OCI-LY7 (cell line): ENCODE measurements at regions not wholly inside any gene's neighbourhood (a gene's known extent, or its start where the extent isn't known, plus 50 kb on each side); places are given as distances from the start of the nearest gene placed in this dataset.

Experiments
- BruUV-seq: library from RNA; stranded (reverse); fragments of 400-500 nt; replicated peaks from 2 replicates; lab custom pipeline; 2021; lab: Mats Ljungman, UMichigan
- CTCF ChIA-PET: fragments of 300-600 bp; sonication (Branson Sonifier 250); formaldehyde crosslinking; loops from one replicate; lab custom pipeline; 2022; ENCODE audit warnings: antibody characterized with exemption; ENCODE audit not compliant: unreplicated experiment; lab: Charles Lee
- POLR2A ChIA-PET: fragments of 300-600 bp; sonication (Branson Sonifier 250); formaldehyde crosslinking; loops from one replicate; lab custom pipeline; 2022; ENCODE audit warnings: antibody characterized with exemption; lab: Charles Lee
- DNase-seq: peaks from one replicate; pipeline ENCODE4 v3.0.0-alpha.2; 2015; ENCODE audit warnings: low spot score
- H2AFZ ChIP-seq: fragments of 200-600 bp; sonication (generic), shearing (Covaris generic); 2 replicates; pipeline ENCODE4 v1.6.1; 2014; ENCODE audit warnings: mild to moderate bottlenecking, antibody characterized with exemption, low read length, moderate library complexity
- H3K27ac ChIP-seq: fragments of 200-600 bp; sonication (generic); 2 replicates; pipeline ENCODE4 v1.5.1; 2014; ENCODE audit warnings: mixed run types, low read depth, mild to moderate bottlenecking, moderate library complexity, low read length, inconsistent platforms; ENCODE audit not compliant: poor library complexity, severe bottlenecking
- H3K36me3 ChIP-seq: fragments of 200-600 bp; sonication (generic); 2 replicates; pipeline ENCODE4 v1.6.1; 2014; ENCODE audit warnings: mild to moderate bottlenecking, antibody characterized with exemption, low read length, moderate library complexity, mixed read lengths; ENCODE audit not compliant: insufficient read depth
- H3K4me1 ChIP-seq: fragments of 200-600 bp; sonication (generic); 2 replicates; pipeline ENCODE4 v1.5.1; 2014; ENCODE audit warnings: mild to moderate bottlenecking, low read length; ENCODE audit not compliant: insufficient read depth, poor library complexity, severe bottlenecking
- H3K4me2 ChIP-seq: fragments of 200-600 bp; sonication (generic); 2 replicates; pipeline ENCODE4 v1.6.1; 2014; ENCODE audit warnings: mild to moderate bottlenecking, low read length
- H3K4me3 ChIP-seq: fragments of 200-600 bp; sonication (generic); 2 replicates; pipeline ENCODE4 v1.5.1; 2014; ENCODE audit warnings: mild to moderate bottlenecking, low read depth, low read length; ENCODE audit not compliant: poor library complexity, severe bottlenecking
- H3K79me2 ChIP-seq: fragments of 200-600 bp; sonication (generic); 2 replicates; pipeline ENCODE4 v1.6.1; 2016; ENCODE audit warnings: low read depth, mild to moderate bottlenecking, low read length, moderate library complexity, mixed read lengths; ENCODE audit not compliant: insufficient read depth
- H3K9me2 ChIP-seq: fragments of 200-600 bp; sonication (generic); 2 replicates; pipeline ENCODE4 v1.6.1; 2016; ENCODE audit warnings: mild to moderate bottlenecking, low read length, mixed read lengths; ENCODE audit not compliant: insufficient read depth
- H3K9me3 ChIP-seq: fragments of 200-600 bp; sonication (generic); 2 replicates; pipeline ENCODE4 v1.6.1; 2014; ENCODE audit warnings: mild to moderate bottlenecking, mixed run types, low read length, mixed read lengths
- H4K20me1 ChIP-seq: fragments of 200-600 bp; sonication (generic); 2 replicates; pipeline ENCODE4 v1.6.1; 2014; ENCODE audit warnings: mild to moderate bottlenecking, antibody characterized with exemption, low read length, moderate library complexity, mixed read lengths; ENCODE audit not compliant: insufficient read depth
- CTCF ChIP-seq: fragments of 200-600 bp; sonication (generic); conservative IDR thresholded peaks from 2 replicates; pipeline ENCODE4 v1.5.1; 2014; ENCODE audit warnings: mild to moderate bottlenecking, antibody characterized with exemption, low read length, moderate library complexity, mixed read lengths
- EZH2phosphoT487 ChIP-seq: fragments of 200-600 bp; sonication (generic); IDR thresholded peaks from 2 replicates; pipeline ENCODE4 v1.6.1; 2018; ENCODE audit warnings: low read depth, borderline replicate concordance, mild to moderate bottlenecking, mixed run types, antibody characterized with exemption, low read length, moderate library complexity, mixed read lengths
- intact Hi-C: fragments of 100-400 bp; cut with micrococcal nuclease; formaldehyde crosslinking; loops from one replicate; pipeline ENCODE4 v1.10.0; 2022; ENCODE audit not compliant: unreplicated experiment

DNA sequence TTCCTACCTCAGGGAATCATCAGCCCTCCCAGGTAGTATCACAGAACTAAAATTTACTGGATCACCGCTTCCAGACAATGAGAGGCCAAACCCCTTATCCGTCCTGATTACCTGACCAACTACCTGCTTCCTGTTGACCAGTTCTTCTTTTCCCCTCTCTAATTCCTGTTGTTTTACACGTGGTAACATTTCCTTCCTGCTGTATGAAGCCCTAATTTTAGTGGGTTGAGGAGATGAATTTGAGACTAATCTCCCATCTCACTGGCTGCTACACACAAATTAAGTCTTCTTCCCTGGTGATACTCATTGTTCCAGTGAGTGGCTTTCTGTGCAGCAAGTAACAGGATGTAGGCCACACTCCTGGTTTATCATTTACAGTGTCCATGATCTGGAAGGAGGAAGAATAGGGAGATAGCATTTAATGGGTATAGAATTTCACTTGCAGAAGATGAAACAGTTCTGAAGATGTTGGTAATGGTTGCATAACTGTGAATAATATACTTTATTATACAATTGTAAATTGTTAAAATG lies 2112.9 kb downstream of the NCAM2 start:
- no peaks in the 10 kb centered on the region for H3K79me2 ChIP-seq
- POLR2A ChIA-PET = no interaction called here
- no peaks in the 10 kb centered on the region for H3K9me2 ChIP-seq
- no peaks in the 10 kb centered on the region for H4K20me1 ChIP-seq
- no peaks in the 10 kb centered on the region for H3K4me1 ChIP-seq
- no peak for DNase-seq
- no peak overlapping the region for H3K27ac ChIP-seq
- CTCF ChIA-PET = no interaction called here
- no peaks in the 10 kb centered on the region for H3K36me3 ChIP-seq
- no peak for TF ChIP-seq CTCF
- TF ChIP-seq EZH2phosphoT487 = no peak
- H3K4me3 ChIP-seq = no peak overlapping the region
- H2AFZ ChIP-seq = no peak overlapping the region
- H3K9me3 ChIP-seq = peaks cover 32% of the 10 kb centered on the region; the same call in 1 of the 2 replicates
- no TSS peak for BruUV-seq
- intact Hi-C loops = no loop called here
- H3K4me2 ChIP-seq = no peak overlapping the region

DNA sequence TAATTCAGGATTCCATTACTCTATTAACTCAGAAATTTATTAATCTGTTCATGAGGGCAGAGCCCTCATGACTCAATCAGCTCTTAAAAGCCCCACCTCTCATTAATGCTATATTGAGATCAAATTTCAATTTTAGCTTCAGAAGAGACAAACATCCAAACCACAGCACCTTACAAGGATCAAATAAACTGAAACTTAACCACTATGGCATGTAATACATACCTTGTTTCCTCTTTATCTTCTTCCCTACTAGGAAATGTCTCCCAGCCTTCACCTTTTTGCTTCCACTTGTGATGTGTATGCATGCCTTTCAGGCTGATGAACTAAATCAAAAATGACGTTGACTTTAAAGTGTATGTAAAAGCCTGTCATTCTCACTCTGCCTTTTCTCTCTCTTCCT lies 2121.3 kb downstream of the NCAM2 start:
- H3K9me2 ChIP-seq = no peaks in the 10 kb centered on the region
- no peaks in the 10 kb centered on the region for H3K36me3 ChIP-seq
- no TSS peak for BruUV-seq
- ChIA-PET POLR2A (no interaction called here), CTCF (no interaction called here)
- no peaks in the 10 kb centered on the region for H3K4me1 ChIP-seq
- H3K27ac ChIP-seq = no peak overlapping the region
- TF ChIP-seq EZH2phosphoT487 (no peak), CTCF (no peak)
- H4K20me1 ChIP-seq = no peaks in the 10 kb centered on the region
- peaks cover 11% of the 10 kb centered on the region; the same call in 1 of the 2 replicates for H3K9me3 ChIP-seq
- no peak overlapping the region for H2AFZ ChIP-seq
- H3K4me3 ChIP-seq = no peak overlapping the region
- intact Hi-C loops = no loop called here
- H3K79me2 ChIP-seq = no peaks in the 10 kb centered on the region
- no peak overlapping the region for H3K4me2 ChIP-seq
- DNase-seq = no peak

DNA sequence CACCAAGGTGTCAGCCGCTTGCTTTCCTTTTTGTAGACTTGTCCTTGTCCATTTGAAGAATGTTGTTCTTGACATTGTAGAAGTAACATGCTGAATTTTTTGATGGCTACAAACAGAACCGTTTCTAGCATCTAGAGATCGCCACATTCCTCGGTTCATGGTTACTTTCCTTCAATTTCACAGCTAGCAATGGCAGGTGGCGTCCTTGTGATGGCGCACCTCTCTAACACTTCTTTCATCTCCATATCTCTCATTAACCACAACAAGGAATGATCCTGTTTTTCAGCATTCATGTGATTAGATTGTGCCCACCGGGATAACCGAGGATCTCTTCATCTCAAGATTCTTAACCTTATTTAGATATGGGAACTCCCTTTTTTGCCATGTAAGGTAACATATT lies 2129.8 kb downstream of the NCAM2 start:
- CTCF ChIA-PET = no interaction called here
- POLR2A ChIA-PET = no interaction called here
- H3K36me3 ChIP-seq = no peaks in the 10 kb centered on the region
- H3K4me2 ChIP-seq = no peak overlapping the region
- H3K4me1 ChIP-seq = no peaks in the 10 kb centered on the region
- BruUV-seq = no TSS peak
- no peak for TF ChIP-seq EZH2phosphoT487
- TF ChIP-seq CTCF = no peak
- no peaks in the 10 kb centered on the region for H4K20me1 ChIP-seq
- H3K27ac ChIP-seq = no peak overlapping the region
- DNase-seq = no peak
- no peaks in the 10 kb centered on the region for H3K79me2 ChIP-seq
- H3K4me3 ChIP-seq = no peak overlapping the region
- H3K9me2 ChIP-seq = no peaks in the 10 kb centered on the region
- intact Hi-C loops = no loop called here
- H3K9me3 ChIP-seq = peaks cover 17% of the 10 kb centered on the region; the same call in 1 of the 2 replicates
- H2AFZ ChIP-seq = no peak overlapping the region
